ENCODE measurements at regions not wholly inside any gene's neighbourhood (a gene's known extent, or its start where the extent isn't known, plus 50 kb on each side); places are given as distances from the start of the nearest gene placed in this dataset.

GRCh38 chr10:111565542-111565941, 488.7 kb downstream of the ADRA2A start:
- H4K91ac ChIP-seq (replicated peaks; ENCODE audit: insufficient read length, low read length): no peak overlapping the region
- no peak overlapping the region for H3K27ac ChIP-seq (ENCODE audit: low read depth, low read length)
- H2BK5ac ChIP-seq (ENCODE audit: low read depth, low read length): no peak overlapping the region
- H3K4me3 ChIP-seq (ENCODE audit: extremely low read depth in 1 of 4, insufficient read depth in 2 of 4, low read depth in 3 of 4, low read length in 4 of 4): no peak overlapping the region
- no peaks in the 10 kb centered on the region; a peak in 1 of 7 replicates for H3K27me3 ChIP-seq (replicated peaks in 1 of 4; ENCODE audit: control insufficient read depth in 3 of 4, extremely low read depth in 1 of 4, insufficient read depth in 3 of 4, low read length in 3 of 4)
- H4K20me1 ChIP-seq (replicated peaks in 1 of 2; ENCODE audit: control insufficient read depth in 1 of 2, insufficient read depth in 2 of 2, low read length in 2 of 2): no peaks in the 10 kb centered on the region
- ChIA-PET POLR2A (ENCODE audit: partially characterized antibody) (no interaction called here), CTCF (ENCODE audit: partially characterized antibody) (interaction anchor here (1.6 kb wide), 1 partner anchor 33 kb away, joined by 5 read pairs; no protein-coding TSS in a partner anchor)
- H3K9me3 ChIP-seq (ENCODE audit: insufficient read depth in 2 of 2, low read depth in 1 of 2, low read length in 1 of 2): no peaks in the 10 kb centered on the region
- H2BK20ac ChIP-seq (ENCODE audit: low read length): no peak overlapping the region
- H3K4ac ChIP-seq (replicated peaks; ENCODE audit: insufficient read length, low read depth, low read length): no peak overlapping the region
- no peaks in the 10 kb centered on the region for H3K23me2 ChIP-seq (ENCODE audit: low read depth, low read length)
- no peak overlapping the region for H3K9ac ChIP-seq (replicated peaks in 1 of 4; ENCODE audit: extremely low read depth in 1 of 4, low read depth in 3 of 4, low read length in 3 of 4)
- H2AFZ ChIP-seq (ENCODE audit: low read length): peak overlapping the region; percentile 84; the same call in 1 of the 2 replicates
- no peak overlapping the region for H3K56ac ChIP-seq (replicated peaks; ENCODE audit: insufficient read length, low read depth, low read length)
- H3K79me2 ChIP-seq (ENCODE audit: control insufficient read depth in 1 of 2, insufficient read depth in 2 of 2, low read length in 2 of 2): no peaks in the 10 kb centered on the region
- no peak overlapping the region for H2AK5ac ChIP-seq (ENCODE audit: low read depth, low read length)
- no peak overlapping the region for H3K14ac ChIP-seq (ENCODE audit: insufficient read length)
- H4K8ac ChIP-seq (ENCODE audit: extremely low read depth, insufficient read depth, low read length): no peak overlapping the region
- TF ChIP-seq HDAC2 (IDR thresholded peaks at IDR 0.05; ENCODE audit: borderline replicate concordance in 1 of 2, low read depth in 2 of 2, low read length in 2 of 2) (no peak), RAD21 (IDR thresholded peaks at IDR 0.05 in 1 of 2, conservative IDR thresholded peaks at IDR 0.05 in 1 of 2; ENCODE audit: low read depth in 2 of 2, low read length in 2 of 2) (no peak), POU5F1 (IDR thresholded peaks at IDR 0.05; ENCODE audit: low read depth, low read length) (no peak), CHD2 (IDR thresholded peaks at IDR 0.05; ENCODE audit: low read length) (no peak), JUND (IDR thresholded peaks at IDR 0.05; ENCODE audit: low read length) (no peak)
- no peaks in the 10 kb centered on the region for H3K36me3 ChIP-seq (ENCODE audit: control insufficient read depth in 2 of 4, insufficient read depth in 4 of 4, low read length in 3 of 4)
- no peak overlapping the region for H2BK120ac ChIP-seq (replicated peaks; ENCODE audit: low read depth, low read length)
- no peak overlapping the region for H3K4me2 ChIP-seq (ENCODE audit: insufficient read depth in 1 of 2, low read depth in 2 of 2, low read length in 2 of 2)
- H2BK12ac ChIP-seq (ENCODE audit: low read depth, low read length): no peak overlapping the region
- H2BK15ac ChIP-seq (ENCODE audit: low read length): no peak overlapping the region
- FAIRE-seq (no peak), DNase-seq (ENCODE audit: low read depth in 1 of 2, low spot score in 2 of 2) (no peak)
- H4K5ac ChIP-seq (ENCODE audit: insufficient read length, low read depth, low read length): no peak overlapping the region
- H3K23ac ChIP-seq (ENCODE audit: insufficient read length): no peak overlapping the region
- H3K18ac ChIP-seq (ENCODE audit: extremely low read depth, low read length): no peak overlapping the region; the same call in 1 of the 2 replicates
- peaks cover 0 to 5% (median 2%) of the 10 kb centered on the region in 4 experiments; a peak in 2 of 7 replicates for H3K4me1 ChIP-seq (replicated peaks in 1 of 4; ENCODE audit: control insufficient read depth in 3 of 4, insufficient read depth in 4 of 4, low read length in 3 of 4)
- no peaks in the 10 kb centered on the region for H3K79me1 ChIP-seq (ENCODE audit: low read depth, low read length)

Measured in H1 (cell line).